ENCODE measurements at regions not wholly inside any gene's neighbourhood (a gene's known extent, or its start where the extent isn't known, plus 50 kb on each side); places are given as distances from the start of the nearest gene placed in this dataset.

DNA sequence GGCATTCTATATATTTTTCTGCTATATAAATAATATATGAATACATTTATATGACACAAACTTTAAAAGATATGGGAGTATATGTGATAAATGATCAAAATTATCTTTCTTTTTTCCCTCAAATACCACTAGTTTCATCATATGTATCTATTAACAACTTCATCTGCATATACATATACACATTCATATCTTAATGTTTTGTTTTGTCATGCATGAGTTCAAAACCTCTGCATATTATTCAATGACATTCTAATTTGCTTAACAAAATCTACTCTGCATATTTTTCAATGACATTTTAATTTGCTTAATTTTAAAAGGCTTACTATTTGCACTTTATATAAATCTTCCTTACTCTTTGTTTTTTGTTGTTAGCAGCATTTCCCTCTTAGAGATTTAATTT lies 276.2 kb downstream of the PIK3C3 start:
- TF ChIP-seq, protein P1, sequence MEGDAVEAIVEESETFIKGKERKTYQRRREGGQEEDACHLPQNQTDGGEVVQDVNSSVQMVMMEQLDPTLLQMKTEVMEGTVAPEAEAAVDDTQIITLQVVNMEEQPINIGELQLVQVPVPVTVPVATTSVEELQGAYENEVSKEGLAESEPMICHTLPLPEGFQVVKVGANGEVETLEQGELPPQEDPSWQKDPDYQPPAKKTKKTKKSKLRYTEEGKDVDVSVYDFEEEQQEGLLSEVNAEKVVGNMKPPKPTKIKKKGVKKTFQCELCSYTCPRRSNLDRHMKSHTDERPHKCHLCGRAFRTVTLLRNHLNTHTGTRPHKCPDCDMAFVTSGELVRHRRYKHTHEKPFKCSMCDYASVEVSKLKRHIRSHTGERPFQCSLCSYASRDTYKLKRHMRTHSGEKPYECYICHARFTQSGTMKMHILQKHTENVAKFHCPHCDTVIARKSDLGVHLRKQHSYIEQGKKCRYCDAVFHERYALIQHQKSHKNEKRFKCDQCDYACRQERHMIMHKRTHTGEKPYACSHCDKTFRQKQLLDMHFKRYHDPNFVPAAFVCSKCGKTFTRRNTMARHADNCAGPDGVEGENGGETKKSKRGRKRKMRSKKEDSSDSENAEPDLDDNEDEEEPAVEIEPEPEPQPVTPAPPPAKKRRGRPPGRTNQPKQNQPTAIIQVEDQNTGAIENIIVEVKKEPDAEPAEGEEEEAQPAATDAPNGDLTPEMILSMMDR (IDR thresholded peaks at IDR 0.05; ENCODE audit: unreplicated experiment), result no peak
- H3K4me3 Mint-ChIP-seq (ENCODE audit: low read depth, unreplicated experiment), result no peak overlapping the region
- H3K27me3 Mint-ChIP-seq (ENCODE audit: unreplicated experiment), result no peaks in the 10 kb centered on the region
- intact Hi-C loops (cut with micrococcal nuclease; ENCODE audit: unreplicated experiment), result no loop called here
- H3K27ac Mint-ChIP-seq (ENCODE audit: unreplicated experiment), result no peak overlapping the region
- peaks cover 8% of the 10 kb centered on the region for H3K9me3 Mint-ChIP-seq (ENCODE audit: low read depth, unreplicated experiment)
- DNase-seq, result no peak
- CTCF ChIA-PET, result no interaction called here
- H3K36me3 Mint-ChIP-seq (ENCODE audit: insufficient read depth, unreplicated experiment), result no peaks in the 10 kb centered on the region
- BruUV-seq (replicated peaks), result no TSS peak
- no peaks in the 10 kb centered on the region for H3K4me1 Mint-ChIP-seq (ENCODE audit: low read depth, unreplicated experiment)

DNA sequence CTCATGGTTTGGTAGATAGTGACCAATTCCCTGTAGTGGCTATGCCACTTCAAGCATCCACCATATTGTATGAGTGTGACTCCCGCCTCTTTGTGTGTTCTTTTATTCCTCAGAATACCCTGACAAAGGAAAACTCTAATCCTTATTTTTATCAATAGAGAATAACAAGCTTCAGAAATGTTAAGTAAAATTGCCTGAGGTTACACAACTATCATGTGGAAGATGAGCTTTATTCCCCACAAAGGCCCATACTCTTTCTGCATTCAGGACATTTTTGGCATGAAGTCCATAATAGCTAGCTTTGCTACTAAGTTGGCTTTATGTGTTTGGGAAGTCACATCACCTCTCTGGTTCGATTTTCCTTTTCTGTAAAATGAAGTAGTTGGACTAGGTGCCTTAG lies 276.8 kb downstream of the PIK3C3 start:
- TF ChIP-seq, protein P1 (IDR thresholded peaks at IDR 0.05; ENCODE audit: unreplicated experiment), result no peak
- intact Hi-C loops (cut with micrococcal nuclease; ENCODE audit: unreplicated experiment), result no loop called here
- Mint-ChIP-seq H3K4me1 (ENCODE audit: low read depth, unreplicated experiment) (no peaks in the 10 kb centered on the region), H3K4me3 (ENCODE audit: low read depth, unreplicated experiment) (no peak overlapping the region), H3K9me3 (ENCODE audit: low read depth, unreplicated experiment) (peaks cover 8% of the 10 kb centered on the region), H3K27me3 (ENCODE audit: unreplicated experiment) (no peaks in the 10 kb centered on the region), H3K36me3 (ENCODE audit: insufficient read depth, unreplicated experiment) (no peaks in the 10 kb centered on the region), H3K27ac (ENCODE audit: unreplicated experiment) (no peak overlapping the region)
- CTCF ChIA-PET, result no interaction called here
- no peak for DNase-seq
- BruUV-seq (replicated peaks), result no TSS peak

DNA sequence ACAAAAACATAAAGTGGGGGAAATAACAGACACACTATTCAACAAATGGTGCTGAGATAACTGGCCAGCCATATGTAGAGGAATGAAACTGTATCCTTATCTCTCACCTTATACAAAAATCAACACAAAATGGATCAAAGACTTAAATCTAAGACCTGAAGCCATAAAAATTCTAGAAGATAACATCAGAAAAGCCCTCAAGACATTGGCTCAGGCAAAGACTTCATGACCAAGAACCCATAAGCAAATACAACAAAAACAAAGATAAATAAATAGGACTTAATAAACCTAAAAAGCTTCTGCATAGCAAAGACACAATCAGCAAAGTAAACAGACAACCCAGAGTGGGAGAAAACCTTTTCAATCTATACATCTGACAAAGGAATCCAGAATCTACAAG lies 278.9 kb downstream of the PIK3C3 start:
- TF ChIP-seq, protein P1 (IDR thresholded peaks at IDR 0.05; ENCODE audit: unreplicated experiment), result no peak
- DNase-seq, result no peak
- Mint-ChIP-seq H3K36me3 (ENCODE audit: insufficient read depth, unreplicated experiment) (no peaks in the 10 kb centered on the region), H3K4me3 (ENCODE audit: low read depth, unreplicated experiment) (no peak overlapping the region), H3K9me3 (ENCODE audit: low read depth, unreplicated experiment) (peaks cover 14% of the 10 kb centered on the region), H3K27me3 (ENCODE audit: unreplicated experiment) (no peaks in the 10 kb centered on the region), H3K27ac (ENCODE audit: unreplicated experiment) (no peak overlapping the region), H3K4me1 (ENCODE audit: low read depth, unreplicated experiment) (no peaks in the 10 kb centered on the region)
- intact Hi-C loops (cut with micrococcal nuclease; ENCODE audit: unreplicated experiment), result no loop called here
- BruUV-seq (replicated peaks), result no TSS peak
- CTCF ChIA-PET, result no interaction called here

DNA sequence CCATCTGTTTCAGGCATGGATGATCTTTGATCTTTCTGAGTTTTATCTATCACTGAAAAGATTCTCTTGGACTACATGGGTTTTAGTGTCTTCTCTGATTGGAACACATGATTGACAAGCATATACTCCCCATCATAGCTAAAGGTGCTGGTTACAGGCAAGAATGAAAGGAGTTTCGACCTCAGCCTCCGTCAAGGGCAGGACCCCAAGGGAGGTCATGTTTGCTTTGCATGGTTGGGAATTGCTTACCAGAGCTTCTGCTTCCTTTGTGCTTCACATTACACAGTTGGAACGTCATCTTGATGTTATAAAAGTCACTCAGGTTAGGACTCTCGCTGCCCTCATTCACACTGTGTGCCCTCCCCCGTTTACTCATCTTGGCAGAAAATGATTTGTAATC lies 287.7 kb downstream of the PIK3C3 start:
- CTCF ChIA-PET, result no interaction called here
- Mint-ChIP-seq H3K9me3 (ENCODE audit: low read depth, unreplicated experiment) (peaks cover 14% of the 10 kb centered on the region), H3K36me3 (ENCODE audit: insufficient read depth, unreplicated experiment) (no peaks in the 10 kb centered on the region), H3K4me1 (ENCODE audit: low read depth, unreplicated experiment) (no peaks in the 10 kb centered on the region), H3K27me3 (ENCODE audit: unreplicated experiment) (no peaks in the 10 kb centered on the region), H3K4me3 (ENCODE audit: low read depth, unreplicated experiment) (no peak overlapping the region), H3K27ac (ENCODE audit: unreplicated experiment) (no peak overlapping the region)
- DNase-seq, result no peak
- no TSS peak for BruUV-seq (replicated peaks)
- intact Hi-C loops (cut with micrococcal nuclease; ENCODE audit: unreplicated experiment), result no loop called here
- TF ChIP-seq, protein P1 (IDR thresholded peaks at IDR 0.05; ENCODE audit: unreplicated experiment), result no peak

DNA sequence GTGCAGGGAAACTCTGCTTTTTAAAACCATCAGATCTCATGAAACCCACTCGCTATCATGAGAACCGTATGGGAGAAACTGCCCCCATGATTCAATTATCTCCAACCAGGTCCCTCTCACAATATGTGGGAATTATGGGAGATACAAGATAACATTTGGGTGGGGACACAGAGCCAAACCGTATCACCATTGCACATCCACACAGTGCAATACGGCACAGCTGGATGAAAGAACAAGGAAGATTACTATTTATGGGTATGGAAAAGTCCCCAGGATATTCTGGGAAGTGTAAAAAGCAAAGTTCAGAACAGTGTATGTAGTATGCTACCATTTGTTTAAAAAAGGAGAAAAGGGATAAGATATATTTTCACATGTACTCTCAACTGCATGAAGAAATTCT lies 290.1 kb downstream of the PIK3C3 start:
- H3K4me1 Mint-ChIP-seq (ENCODE audit: low read depth, unreplicated experiment), result no peaks in the 10 kb centered on the region
- peaks cover 12% of the 10 kb centered on the region for H3K9me3 Mint-ChIP-seq (ENCODE audit: low read depth, unreplicated experiment)
- BruUV-seq (replicated peaks), result no TSS peak
- CTCF ChIA-PET, result no interaction called here
- intact Hi-C loops (cut with micrococcal nuclease; ENCODE audit: unreplicated experiment), result no loop called here
- no peak for DNase-seq
- H3K27me3 Mint-ChIP-seq (ENCODE audit: unreplicated experiment), result no peaks in the 10 kb centered on the region
- H3K27ac Mint-ChIP-seq (ENCODE audit: unreplicated experiment), result no peak overlapping the region
- H3K4me3 Mint-ChIP-seq (ENCODE audit: low read depth, unreplicated experiment), result no peak overlapping the region
- TF ChIP-seq, protein P1 (IDR thresholded peaks at IDR 0.05; ENCODE audit: unreplicated experiment), result no peak
- no peaks in the 10 kb centered on the region for H3K36me3 Mint-ChIP-seq (ENCODE audit: insufficient read depth, unreplicated experiment)
